Activated CD8-positive, alpha-beta T cell treated with anti-CD3 and anti-CD28 coated beads for 36 hours (primary cell): ENCODE measurements at regions not wholly inside any gene's neighbourhood (a gene's known extent, or its start where the extent isn't known, plus 50 kb on each side); places are given as distances from the start of the nearest gene placed in this dataset.

Experiments used
- ATAC-seq: fragments of 200-7000 bp; cut with Tn5 transposase; one replicate; pipeline ENCODE4 v1.10.0; 2021; ENCODE audit warnings: mild to moderate bottlenecking, moderate library complexity
- CTCF ChIA-PET: fragments of 350-600 bp; sonication (Branson Sonifier 250); formaldehyde crosslinking; loops from one replicate; lab custom pipeline; 2021; ENCODE audit warnings: antibody characterized with exemption; lab: Charles Lee
- POLR2A ChIA-PET: fragments of 350-600 bp; sonication (Branson Sonifier 250); formaldehyde crosslinking; loops from one replicate; lab custom pipeline; 2021; ENCODE audit warnings: antibody characterized with exemption; lab: Charles Lee
- DNase-seq: peaks from one replicate; pipeline ENCODE4 v3.0.0-alpha.2; 2020
- H3K27ac Mint-ChIP-seq: one replicate; pipeline ENCODE4 v1.8.0; 2021; ENCODE audit warnings: mild to moderate bottlenecking, mixed read lengths
- H3K27me3 Mint-ChIP-seq: one replicate; pipeline ENCODE4 v1.8.0; 2021; ENCODE audit warnings: mixed read lengths
- H3K36me3 Mint-ChIP-seq: one replicate; pipeline ENCODE4 v1.8.0; 2021; ENCODE audit warnings: low read depth, mixed read lengths
- H3K4me1 Mint-ChIP-seq: one replicate; pipeline ENCODE4 v1.8.0; 2021; ENCODE audit warnings: low read depth, mixed read lengths
- H3K4me3 Mint-ChIP-seq: one replicate; pipeline ENCODE4 v1.8.0; 2021; ENCODE audit warnings: mild to moderate bottlenecking, moderate library complexity, mixed read lengths
- H3K9me3 Mint-ChIP-seq: one replicate; pipeline ENCODE4 v1.8.0; 2021; ENCODE audit warnings: mixed read lengths
- CTCF ChIP-seq: fragments of 200-600 bp; IDR thresholded peaks from one replicate; pipeline ENCODE4 v1.8.0; 2022; ENCODE audit warnings: antibody characterized with exemption, mild to moderate bottlenecking
- intact Hi-C: fragments of 100-400 bp; cut with micrococcal nuclease; formaldehyde crosslinking; loops from one replicate; pipeline ENCODE4 v1.10.0; 2022

- intact Hi-C loops: no loop called here
- no peaks in the 10 kb centered on the region for H3K4me1 Mint-ChIP-seq
Observed at GRCh38 chr2:173552531-173552930, 197.9 kb downstream of the CDCA7 start.

GRCh38 chr2:173553593-173553992 is 198.9 kb downstream of the CDCA7 start:
- POLR2A ChIA-PET: no interaction called here
- H3K4me3 Mint-ChIP-seq: no peak overlapping the region
- TF ChIP-seq CTCF: no peak
- H3K4me1 Mint-ChIP-seq: no peaks in the 10 kb centered on the region
- DNase-seq: no peak
- peaks cover 21% of the 10 kb centered on the region for H3K27me3 Mint-ChIP-seq
- no peak overlapping the region for H3K27ac Mint-ChIP-seq
- H3K9me3 Mint-ChIP-seq: no peaks in the 10 kb centered on the region
- ATAC-seq: no peak
- intact Hi-C loops: no loop called here
- H3K36me3 Mint-ChIP-seq: no peaks in the 10 kb centered on the region
- CTCF ChIA-PET: no interaction called here

More at GRCh38 chr2:173552531-173552930, 197.9 kb downstream of the CDCA7 start:
- peaks cover 18% of the 10 kb centered on the region for H3K27me3 Mint-ChIP-seq
- H3K9me3 Mint-ChIP-seq: no peaks in the 10 kb centered on the region
- CTCF ChIA-PET: no interaction called here
- no peak overlapping the region for H3K4me3 Mint-ChIP-seq
- no peaks in the 10 kb centered on the region for H3K36me3 Mint-ChIP-seq
- no peak for ATAC-seq
- H3K27ac Mint-ChIP-seq: no peak overlapping the region
- TF ChIP-seq CTCF: no peak
- POLR2A ChIA-PET: no interaction called here
- no peak for DNase-seq

GRCh38 chr2:173555833-173556232 is 201.2 kb downstream of the CDCA7 start:
- H3K4me1 Mint-ChIP-seq: no peaks in the 10 kb centered on the region
- intact Hi-C loops: no loop called here
- H3K27ac Mint-ChIP-seq: no peak overlapping the region
- no peaks in the 10 kb centered on the region for H3K9me3 Mint-ChIP-seq
- no peak for TF ChIP-seq CTCF
- no peaks in the 10 kb centered on the region for H3K36me3 Mint-ChIP-seq
- CTCF ChIA-PET: interaction anchor here (0.9 kb wide), 1 partner anchor 15 kb away, joined by 3 read pairs; no protein-coding TSS in a partner anchor
- POLR2A ChIA-PET: no interaction called here
- ATAC-seq (no peak), DNase-seq (no peak)
- H3K27me3 Mint-ChIP-seq: peaks cover 20% of the 10 kb centered on the region
- H3K4me3 Mint-ChIP-seq: no peak overlapping the region

GRCh38 chr2:173556816-173557215 is 202.1 kb downstream of the CDCA7 start:
- Mint-ChIP-seq H3K4me3 (no peak overlapping the region), H3K27me3 (peaks cover 16% of the 10 kb centered on the region), H3K9me3 (no peaks in the 10 kb centered on the region), H3K36me3 (no peaks in the 10 kb centered on the region), H3K4me1 (no peaks in the 10 kb centered on the region), H3K27ac (no peak overlapping the region)
- ChIA-PET POLR2A (interaction anchor here (0.6 to 0.8 kb wide), 2 partner anchors 20 to 821 kb away, joined by 3 read pairs; no protein-coding TSS in a partner anchor), CTCF (no interaction called here)
- DNase-seq: no peak
- no peak for TF ChIP-seq CTCF
- intact Hi-C loops: no loop called here
- ATAC-seq: no peak

GRCh38 chr2:173557497-173557896 is 202.8 kb downstream of the CDCA7 start:
- ChIA-PET CTCF (no interaction called here), POLR2A (interaction anchor here (0.8 kb wide), 1 partner anchor 820 kb away, joined by 3 read pairs; no protein-coding TSS in a partner anchor)
- ATAC-seq (no peak), DNase-seq (no peak)
- Mint-ChIP-seq H3K4me3 (no peak overlapping the region), H3K9me3 (no peaks in the 10 kb centered on the region), H3K4me1 (no peaks in the 10 kb centered on the region), H3K27me3 (peaks cover 17% of the 10 kb centered on the region), H3K36me3 (no peaks in the 10 kb centered on the region), H3K27ac (no peak overlapping the region)
- intact Hi-C loops: no loop called here
- TF ChIP-seq CTCF: no peak
